Ureter (tissue), 1 donor: ENCODE measurements at regions not wholly inside any gene's neighbourhood (a gene's known extent, or its start where the extent isn't known, plus 50 kb on each side); places are given as distances from the start of the nearest gene placed in this dataset.
"Not testable (repeated sequence)": the region's sequence is repeated elsewhere in the genome, so short reads cannot be mapped to it uniquely, and the experiment has no call there.

ENCODE experiments used
- DNase-seq: peaks from one replicate; pipeline ENCODE4 v3.0.0-alpha.2; 2020; ENCODE audit warnings: low spot score
- donor health status: DM: yes; HTN: yes; CAD: no.

GRCh38 chr1:43042773-43043457, 84.2 kb upstream of the SLC2A1 start:
- DNase-seq: no peak

DNA sequence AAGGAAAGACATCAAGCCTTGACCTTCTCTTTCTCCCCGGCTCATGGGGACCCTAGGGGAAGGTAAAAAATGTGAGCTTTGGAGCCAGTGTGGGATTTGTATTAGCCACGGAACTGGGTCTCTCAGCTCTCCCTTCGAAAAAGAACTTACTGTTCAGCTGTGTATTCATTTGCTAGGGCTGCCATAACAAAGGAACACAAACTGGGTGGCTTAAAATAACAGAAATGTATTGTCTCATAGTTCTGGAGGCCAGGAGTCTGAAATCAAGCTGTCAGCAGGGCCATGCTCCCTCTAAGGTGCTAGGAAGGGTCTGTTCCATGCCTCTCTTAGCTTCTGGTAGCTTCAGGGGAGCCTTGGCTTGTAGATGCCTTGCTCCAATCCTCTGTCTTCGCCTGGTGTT, 83.5 kb upstream of the SLC2A1 start:
- no peak for DNase-seq

GRCh38 chr1:43041591-43041990, 82.9 kb upstream of the SLC2A1 start:
- no peak for DNase-seq

DNA sequence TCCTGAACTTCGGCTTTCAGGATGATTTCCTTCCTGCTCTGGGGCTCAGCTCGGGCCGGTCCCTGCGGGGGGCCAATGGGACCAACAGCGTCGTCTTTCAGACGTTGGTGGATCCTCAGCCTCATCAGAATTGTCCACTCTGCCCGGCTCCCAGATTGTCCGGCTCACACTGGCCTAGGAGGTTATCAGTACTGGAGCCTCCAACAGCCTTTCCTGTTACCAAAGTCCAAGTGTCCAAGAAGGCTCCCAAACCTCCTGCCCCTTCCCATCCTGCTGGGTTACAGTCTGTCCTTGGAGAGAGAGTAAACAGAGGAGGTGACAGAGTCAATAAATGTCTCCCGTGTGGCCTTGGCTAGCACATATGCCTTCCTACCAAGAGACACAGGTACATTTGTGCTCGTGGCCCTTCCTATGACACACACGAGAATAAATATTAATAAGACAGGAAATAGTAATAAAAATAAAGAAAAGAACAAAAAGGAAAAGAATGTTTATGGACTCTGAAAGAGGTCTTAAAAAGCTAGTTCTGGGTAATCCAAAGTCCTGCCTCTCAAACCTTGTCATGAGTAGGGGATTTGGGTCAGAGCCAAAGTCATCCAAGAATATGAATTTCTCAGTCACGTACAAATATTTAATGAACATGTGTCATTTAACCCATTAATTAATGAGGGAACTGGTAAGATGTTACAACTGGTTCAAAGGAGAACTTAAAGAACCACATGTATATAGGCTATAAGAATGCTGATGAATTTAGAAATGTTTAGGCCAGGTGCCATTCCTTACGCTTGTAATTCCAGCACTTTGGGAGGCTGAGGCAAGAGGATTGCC, 80.8 kb upstream of the SLC2A1 start:
- no peak for DNase-seq

- no peak for DNase-seq
Observed at GRCh38 chr1:43038232-43038935, 79.7 kb upstream of the SLC2A1 start.

DNA sequence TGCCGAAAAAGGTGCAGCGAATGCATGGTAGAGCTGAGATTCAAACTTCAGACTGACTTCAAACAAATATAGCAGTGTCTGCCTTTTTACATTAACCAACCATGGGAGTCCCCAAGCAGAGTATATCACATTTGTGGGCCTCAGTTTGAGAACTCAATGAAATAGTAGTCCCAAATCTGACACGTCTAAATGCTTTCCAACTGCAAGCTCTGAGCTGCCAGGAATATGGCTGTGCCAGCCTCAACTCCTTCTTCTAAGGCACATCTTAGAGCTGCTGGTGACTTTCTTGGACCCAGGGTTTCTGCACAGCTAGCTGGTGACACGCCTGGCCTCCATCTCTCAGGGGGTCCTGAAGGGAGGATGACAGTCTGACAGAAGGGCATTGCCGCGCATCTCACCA, 78.8 kb upstream of the SLC2A1 start:
- no peak for DNase-seq

DNA sequence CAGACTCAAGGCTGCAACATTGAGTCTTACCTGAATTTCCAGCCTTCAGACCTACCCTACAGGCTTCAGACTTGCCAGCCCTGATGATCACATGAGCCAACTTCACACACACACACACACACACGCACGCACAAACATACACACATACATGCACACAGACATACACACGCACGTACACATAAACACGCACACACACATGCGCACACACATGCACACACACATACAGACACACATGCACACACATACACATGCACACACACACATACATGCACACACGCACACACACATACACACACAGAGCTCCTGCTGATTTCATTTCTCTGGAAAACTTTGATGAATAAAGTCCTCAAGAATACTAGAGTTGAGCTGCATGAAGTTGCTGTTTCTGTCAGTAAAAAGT, 78.3 kb upstream of the SLC2A1 start:
- DNase-seq: no peak

DNA sequence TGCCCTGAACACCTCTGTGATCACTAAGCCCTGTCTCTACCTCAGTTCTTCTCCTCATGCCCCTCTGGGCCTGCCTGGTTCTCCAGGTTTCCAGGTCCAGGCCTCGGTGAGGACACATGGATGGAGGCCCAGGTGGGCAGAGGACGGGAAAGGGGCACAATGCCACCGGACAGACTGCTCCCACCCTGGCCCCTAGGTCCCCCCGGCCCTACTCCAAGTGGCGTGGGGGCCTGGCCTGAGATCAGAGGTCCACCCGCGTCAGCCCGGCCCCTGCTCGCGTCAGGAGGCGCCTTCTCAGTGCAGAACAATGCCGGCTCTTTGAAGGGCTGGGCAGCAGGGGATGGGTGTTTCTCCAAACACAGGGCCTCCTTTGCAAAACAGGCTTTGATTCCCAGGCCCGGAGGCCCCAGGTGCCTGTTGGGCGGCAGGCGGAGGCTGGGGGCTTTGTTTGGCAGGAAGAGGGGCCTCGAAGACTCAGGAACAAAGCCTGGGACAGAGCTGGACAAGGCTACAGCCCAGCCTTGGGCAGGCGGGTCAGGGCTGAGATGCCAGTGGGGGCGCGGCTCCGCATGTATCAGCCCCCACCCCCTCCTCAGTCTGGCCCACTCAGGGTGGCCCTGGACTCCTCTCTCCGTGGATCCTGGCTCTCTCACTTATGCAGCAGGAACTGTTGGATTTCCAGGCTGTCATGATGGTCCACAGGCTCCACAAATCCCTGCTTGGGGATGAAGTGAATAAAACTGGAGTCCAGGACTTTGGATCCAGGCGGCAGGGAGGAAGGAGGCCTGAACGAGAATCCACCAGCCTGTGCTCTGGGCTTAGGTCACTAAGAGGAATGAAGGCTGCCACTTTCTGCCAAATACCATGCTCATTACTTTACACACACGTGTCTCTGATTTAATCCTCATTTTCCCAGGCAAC, 77.4 kb upstream of the SLC2A1 start:
- DNase-seq: no peak

- DNase-seq: no peak
Observed at GRCh38 chr1:43034778-43035177, 76.1 kb upstream of the SLC2A1 start.

DNA sequence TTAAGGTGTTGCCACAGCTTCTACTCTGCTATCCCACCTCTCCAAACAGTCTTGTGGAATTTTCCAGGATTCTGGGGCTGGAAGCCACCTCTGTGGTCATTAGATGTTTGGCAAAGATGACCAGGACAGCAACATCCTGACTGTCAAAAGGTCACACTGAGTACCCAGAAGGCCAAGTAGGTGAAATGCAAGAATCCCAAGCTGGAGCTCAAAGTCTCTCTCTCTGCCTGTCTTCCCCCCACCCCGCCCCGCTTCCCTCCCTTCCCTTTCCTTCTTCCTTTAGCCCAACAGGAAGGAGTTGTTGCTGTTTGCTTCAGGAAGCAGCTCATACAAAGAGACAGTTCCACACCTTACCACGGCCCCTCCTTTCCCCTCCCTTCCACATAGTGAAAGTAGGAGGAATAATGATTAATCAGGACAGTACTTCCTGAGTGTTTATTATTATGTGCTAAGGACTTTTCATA, 75.6 kb upstream of the SLC2A1 start:
- no peak for DNase-seq

GRCh38 chr1:43031316-43032203, 72.9 kb upstream of the SLC2A1 start:
- no peak for DNase-seq

DNA sequence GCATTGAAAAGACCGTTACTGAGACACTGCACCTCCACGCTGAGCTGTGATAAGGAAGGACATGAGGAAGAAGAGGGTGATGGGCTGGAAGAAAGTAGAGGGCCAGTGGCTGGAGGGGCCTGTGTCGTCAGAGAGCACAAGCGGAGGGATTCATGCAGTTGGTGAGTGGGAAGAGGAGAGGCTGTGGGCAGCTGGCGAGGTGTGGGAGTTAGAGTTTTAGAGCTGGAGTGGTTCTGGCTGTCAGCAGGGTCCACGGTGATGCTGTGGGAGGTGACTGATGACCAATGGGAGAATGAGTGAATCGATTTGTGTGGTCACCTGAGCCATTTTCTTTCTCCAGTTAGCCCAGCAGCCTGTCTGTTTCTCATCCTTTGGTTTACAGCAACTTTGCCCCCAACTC, 66.2 kb upstream of the SLC2A1 start:
- DNase-seq: no peak

DNA sequence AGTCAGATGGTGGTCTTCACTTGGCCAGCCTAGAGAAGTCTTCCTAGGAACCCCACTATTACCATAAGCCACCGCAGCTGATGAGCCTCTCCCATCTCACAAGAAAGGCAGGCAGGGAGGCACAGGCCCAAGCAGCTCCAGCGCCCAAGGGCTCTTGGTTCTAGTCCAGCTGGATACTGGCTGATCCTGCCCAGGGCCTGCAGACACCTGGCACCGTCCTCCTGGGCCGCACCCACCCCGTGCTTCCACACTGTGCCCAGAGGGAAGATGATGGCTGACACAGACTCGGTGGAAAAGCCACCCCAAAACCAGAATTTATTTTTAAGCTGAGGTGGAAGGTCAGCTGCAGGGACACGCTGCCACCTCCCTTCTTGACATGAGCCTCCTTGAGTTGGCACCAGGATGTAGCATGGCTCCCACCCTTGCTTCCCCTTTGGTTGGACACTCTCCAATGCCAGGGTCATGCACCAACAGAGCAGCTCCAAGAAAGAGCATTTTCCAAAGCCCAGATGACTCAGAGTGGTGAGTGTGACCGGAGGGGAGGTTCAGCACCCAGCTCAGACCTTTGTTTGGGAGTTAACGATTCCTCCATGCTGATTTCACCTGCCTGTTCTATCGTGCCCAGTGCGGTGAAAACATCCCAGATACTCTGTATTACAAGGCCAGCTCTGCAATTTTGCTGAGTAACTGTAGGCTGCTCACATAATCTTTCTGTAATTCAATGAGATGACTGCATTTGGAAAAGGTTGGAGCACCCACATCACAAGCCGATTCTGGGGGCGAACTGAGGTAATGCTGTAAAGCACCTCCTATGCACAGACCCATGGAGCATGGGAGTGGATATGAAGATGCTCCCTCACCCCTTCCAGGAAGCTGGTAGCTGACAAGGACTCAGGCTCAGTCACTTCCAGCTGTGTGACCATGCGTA, 63.1 kb upstream of the SLC2A1 start:
- peak; percentile 60 for DNase-seq

DNA sequence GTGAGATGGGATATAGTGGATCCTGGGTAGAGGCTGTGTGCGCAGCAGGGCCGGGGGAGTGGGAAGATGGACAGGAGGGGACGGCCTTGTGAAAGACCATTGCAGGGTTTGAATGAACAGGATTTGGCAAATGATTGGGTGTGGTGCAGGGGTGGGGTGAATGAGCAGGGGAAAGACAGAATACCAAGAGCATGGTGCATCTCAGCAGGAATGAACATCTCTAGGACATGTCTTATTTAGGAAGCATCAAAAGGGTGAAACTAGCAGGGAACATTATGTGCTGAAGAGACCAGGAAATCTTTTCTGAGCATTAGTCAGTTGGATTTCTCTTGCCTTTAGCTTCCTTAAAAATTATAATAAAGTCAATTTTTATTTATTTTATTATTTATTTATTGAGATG, 60.6 kb upstream of the SLC2A1 start:
- no peak for DNase-seq

GRCh38 chr1:43018121-43018520, 59.5 kb upstream of the SLC2A1 start:
- no peak for DNase-seq

- no peak for DNase-seq
Observed at GRCh38 chr1:43015269-43015668, 56.6 kb upstream of the SLC2A1 start.

- not testable (repeated sequence) for DNase-seq
Observed at GRCh38 chr1:43014579-43014978, 55.9 kb upstream of the SLC2A1 start.

- no peak for DNase-seq
Observed at GRCh38 chr1:43011020-43011419, 52.4 kb upstream of the SLC2A1 start.

GRCh38 chr1:43009274-43009673, 50.6 kb upstream of the SLC2A1 start:
- no peak for DNase-seq
